Lower lobe of right lung (tissue), 2 donors: ENCODE measurements at regions not wholly inside any gene's neighbourhood (a gene's known extent, or its start where the extent isn't known, plus 50 kb on each side); places are given as distances from the start of the nearest gene placed in this dataset.

Experiments
- ATAC-seq, 2 donors: fragments of 200-7000 bp; cut with Tn5 transposase; one replicate each; pipeline ENCODE4 v1.9.1; 2020 to 2022; ENCODE audit warnings: mild to moderate bottlenecking in 2 of 2, moderate library complexity in 2 of 2
- DNase-seq: peaks from one replicate; pipeline ENCODE4 v3.0.0-alpha.2; 2020
- H3K27ac ChIP-seq: fragments of 200-600 bp; one replicate; pipeline ENCODE4 v1.8.0; 2022
- H3K27me3 ChIP-seq: fragments of 200-600 bp; one replicate; pipeline ENCODE4 v1.8.0; 2022; ENCODE audit warnings: low read depth
- H3K36me3 ChIP-seq: fragments of 200-600 bp; one replicate; pipeline ENCODE4 v1.8.0; 2022; ENCODE audit warnings: mild to moderate bottlenecking
- H3K4me1 ChIP-seq: fragments of 200-600 bp; one replicate; pipeline ENCODE4 v1.8.0; 2022
- H3K4me3 ChIP-seq: fragments of 200-600 bp; one replicate; pipeline ENCODE4 v1.8.0; 2022; ENCODE audit warnings: mild to moderate bottlenecking
- H3K9me3 ChIP-seq: fragments of 200-600 bp; one replicate; pipeline ENCODE4 v1.8.0; 2022
- intact Hi-C: fragments of 100-400 bp; cut with DNase I; formaldehyde crosslinking; loops from one replicate; pipeline ENCODE4 v1.11.0; 2022
- TF ChIP-seq, protein P1 (sequence below): fragments of 200-600 bp; IDR thresholded peaks from one replicate; pipeline ENCODE4 v1.8.0; 2022; ENCODE audit warnings: antibody characterized with exemption, mild to moderate bottlenecking
- donor health status: DM: no; HTN: yes; CAD: no; lungs with severe emphysema.

DNA sequence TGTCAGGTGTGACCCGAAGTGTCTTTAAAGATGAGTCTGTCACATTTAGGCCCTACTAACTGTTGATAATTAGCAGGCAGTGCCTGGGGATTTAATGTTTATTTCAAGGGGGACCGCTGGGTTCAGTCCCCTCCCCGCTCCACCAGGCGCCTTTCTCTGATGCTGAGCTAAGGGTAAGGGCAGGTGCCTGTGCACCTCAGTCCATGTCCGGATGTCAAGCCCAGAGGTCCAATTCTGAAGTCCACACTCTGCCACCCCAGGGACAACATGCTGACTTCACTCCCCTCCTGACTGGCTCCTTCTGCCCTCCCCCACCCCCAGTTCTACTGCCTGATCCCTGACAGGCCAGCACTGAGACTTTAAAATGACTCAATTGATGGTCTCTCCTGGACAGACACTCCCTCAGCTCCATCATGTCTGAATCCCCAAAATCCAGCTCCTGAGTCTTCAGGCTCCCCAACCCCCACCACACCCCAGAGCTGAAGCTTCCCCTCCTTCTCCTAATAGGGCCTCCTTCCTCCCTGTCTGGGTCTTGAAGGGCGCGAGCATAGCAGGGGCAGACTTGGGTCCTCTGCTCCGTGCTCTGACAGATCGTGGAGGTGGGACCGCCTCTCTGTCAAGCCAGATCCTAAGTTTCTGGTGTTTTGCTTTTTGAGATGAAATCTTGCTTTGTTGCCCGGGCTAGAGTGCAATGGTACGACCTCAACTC, 49.8 kb upstream of the ANO1 start:
- intact Hi-C loops = no loop called here
- Histone ChIP-seq H3K36me3 (no peaks in the 10 kb centered on the region), H3K9me3 (no peaks in the 10 kb centered on the region), H3K27me3 (no peaks in the 10 kb centered on the region), H3K4me3 (no peak overlapping the region), H3K4me1 (no peaks in the 10 kb centered on the region), H3K27ac (no peak overlapping the region)
- ATAC-seq (no peak), DNase-seq (no peak)
- TF ChIP-seq, protein P1, sequence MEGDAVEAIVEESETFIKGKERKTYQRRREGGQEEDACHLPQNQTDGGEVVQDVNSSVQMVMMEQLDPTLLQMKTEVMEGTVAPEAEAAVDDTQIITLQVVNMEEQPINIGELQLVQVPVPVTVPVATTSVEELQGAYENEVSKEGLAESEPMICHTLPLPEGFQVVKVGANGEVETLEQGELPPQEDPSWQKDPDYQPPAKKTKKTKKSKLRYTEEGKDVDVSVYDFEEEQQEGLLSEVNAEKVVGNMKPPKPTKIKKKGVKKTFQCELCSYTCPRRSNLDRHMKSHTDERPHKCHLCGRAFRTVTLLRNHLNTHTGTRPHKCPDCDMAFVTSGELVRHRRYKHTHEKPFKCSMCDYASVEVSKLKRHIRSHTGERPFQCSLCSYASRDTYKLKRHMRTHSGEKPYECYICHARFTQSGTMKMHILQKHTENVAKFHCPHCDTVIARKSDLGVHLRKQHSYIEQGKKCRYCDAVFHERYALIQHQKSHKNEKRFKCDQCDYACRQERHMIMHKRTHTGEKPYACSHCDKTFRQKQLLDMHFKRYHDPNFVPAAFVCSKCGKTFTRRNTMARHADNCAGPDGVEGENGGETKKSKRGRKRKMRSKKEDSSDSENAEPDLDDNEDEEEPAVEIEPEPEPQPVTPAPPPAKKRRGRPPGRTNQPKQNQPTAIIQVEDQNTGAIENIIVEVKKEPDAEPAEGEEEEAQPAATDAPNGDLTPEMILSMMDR = no peak
